OCI-M1 (cell line): ENCODE measurements at regions not wholly inside any gene's neighbourhood (a gene's known extent, or its start where the extent isn't known, plus 50 kb on each side); places are given as distances from the start of the nearest gene placed in this dataset.

Source experiments
- DNase-seq: peaks from one replicate; lab custom pipeline; 2025; lab: John Stamatoyannopoulos, UW

GRCh38 chr6:164021589-164022250 is 607.2 kb downstream of the QKI start:
- DNase-seq = peak; percentile 41

- DNase-seq = no peak
These were observed 605.6 kb downstream of the QKI start for GRCh38 chr6:164020142-164020541.

- DNase-seq = no peak
These were observed 603.6 kb downstream of the QKI start for GRCh38 chr6:164018133-164018532.

GRCh38 chr6:164016056-164016455 is 601.5 kb downstream of the QKI start:
- no peak for DNase-seq

GRCh38 chr6:164015088-164015484 is 600.6 kb downstream of the QKI start:
- DNase-seq = no peak

- DNase-seq = no peak
These were observed 600.0 kb downstream of the QKI start for GRCh38 chr6:164014346-164015087.

GRCh38 chr6:164013480-164014208 is 599.1 kb downstream of the QKI start:
- DNase-seq = peak; percentile 70

GRCh38 chr6:164011321-164011720 is 596.8 kb downstream of the QKI start:
- no peak for DNase-seq

- DNase-seq = no peak
These were observed 596.1 kb downstream of the QKI start for GRCh38 chr6:164010441-164011103.

- DNase-seq = no peak
These were observed 594.4 kb downstream of the QKI start for GRCh38 chr6:164008902-164009301.

GRCh38 chr6:164007881-164008280 is 593.4 kb downstream of the QKI start:
- DNase-seq = no peak

GRCh38 chr6:164006459-164006858 is 591.9 kb downstream of the QKI start:
- no peak for DNase-seq

GRCh38 chr6:164005004-164005711 is 590.6 kb downstream of the QKI start:
- DNase-seq = peak; percentile 14

- DNase-seq = no peak
These were observed 585.8 kb downstream of the QKI start for GRCh38 chr6:164000276-164000675.

GRCh38 chr6:163999475-164000125 is 585.1 kb downstream of the QKI start:
- peak; percentile 39 for DNase-seq

- no peak for DNase-seq
These were observed 584.0 kb downstream of the QKI start for GRCh38 chr6:163998496-163998895.

- DNase-seq = no peak
These were observed 582.0 kb downstream of the QKI start for GRCh38 chr6:163996491-163996890.

GRCh38 chr6:163994566-163994965 is 580.0 kb downstream of the QKI start:
- DNase-seq = no peak

- DNase-seq = no peak
These were observed 578.2 kb downstream of the QKI start for GRCh38 chr6:163992701-163993100.

- DNase-seq = no peak
These were observed 577.5 kb downstream of the QKI start for GRCh38 chr6:163992056-163992455.

- DNase-seq = peak; percentile 57
These were observed 576.8 kb downstream of the QKI start for GRCh38 chr6:163991321-163991720.
